Prostate gland (tissue), 2 donors: ENCODE measurements at regions not wholly inside any gene's neighbourhood (a gene's known extent, or its start where the extent isn't known, plus 50 kb on each side); places are given as distances from the start of the nearest gene placed in this dataset.

Source experiments
- DNase-seq: peaks from one replicate; pipeline ENCODE4 v3.0.0-alpha.2; 2019; ENCODE audit warnings: low spot score
- H3K27ac ChIP-seq, 2 donors: fragments of 200-600 bp; sonication (generic); 2 replicates each; pipeline ENCODE4 v1.5.1; 2017 to 2019
- H3K27me3 ChIP-seq: fragments of 200-600 bp; sonication (generic); replicated peaks from 2 replicates; pipeline ENCODE4 v1.5.1; 2019; ENCODE audit not compliant: insufficient read depth
- H3K36me3 ChIP-seq, 2 donors: fragments of 200-600 bp; sonication (generic); 1 replicate in 1 of 2; 2 replicates in 1 of 2; pipeline versions ENCODE4 v1.5.1 to v1.8.1; 2017 to 2019
- H3K4me1 ChIP-seq: fragments of 200-600 bp; sonication (generic); replicated peaks from 2 replicates; pipeline ENCODE4 v1.5.1; 2019
- H3K4me3 ChIP-seq, 2 donors: fragments of 200-600 bp; sonication (generic); 2 replicates each; pipeline ENCODE4 v1.5.1; 2017 to 2019
- H3K9me3 ChIP-seq: fragments of 200-600 bp; sonication (generic); 2 replicates; pipeline ENCODE4 v1.5.1; 2017
- CTCF ChIP-seq, 4 experiments: fragments of 200-600 bp in 2 of 4; fragments of 450-650 bp in 2 of 4; sonication (generic) in 2 of 4; IDR thresholded peaks; 1 replicate in 3 of 4; 2 replicates in 1 of 4; pipeline ENCODE4 v1.5.1; 2016 to 2019; ENCODE audit warnings: antibody characterized with exemption in 4 of 4, mild to moderate bottlenecking in 2 of 4, moderate library complexity in 2 of 4
- POLR2A ChIP-seq: fragments of 450-650 bp; IDR thresholded peaks from one replicate; pipeline ENCODE4 v1.6.1; 2016; ENCODE audit warnings: antibody characterized with exemption, mild to moderate bottlenecking
- POLR2AphosphoS5 ChIP-seq: sonication (generic); formaldehyde crosslinking; IDR thresholded peaks from one replicate; pipeline ENCODE4 v1.6.1; 2017; ENCODE audit warnings: antibody characterized with exemption
- WGBS: methylation state at CpG from one replicate; pipeline ENCODE4 v1.1.5; 2018; 5-methylcytosine and 5-hydroxymethylcytosine counted together
- intact Hi-C: fragments of 100-400 bp; cut with DNase I; formaldehyde crosslinking; loops from one replicate; pipeline ENCODE4 v1.14.2; 2022

- H3K36me3 ChIP-seq = no peaks in the 10 kb centered on the region
- TF ChIP-seq POLR2A (no peak), CTCF (IDR thresholded peaks at IDR 0.05) (no peak), POLR2AphosphoS5 (no peak)
- intact Hi-C loops = no loop called here
- DNase-seq = no peak
- no peak overlapping the region for H3K27ac ChIP-seq
- H3K4me1 ChIP-seq = no peaks in the 10 kb centered on the region
- H3K27me3 ChIP-seq = peaks cover 2% of the 10 kb centered on the region
- no peak overlapping the region for H3K4me3 ChIP-seq
- H3K9me3 ChIP-seq = no peaks in the 10 kb centered on the region
- whole genome bisulfite sequencing = 59% methylated on average over 9 of the region's 9 CpGs
Measured at GRCh38 chr1:37156646-37157045, 122.3 kb upstream of the GRIK3 start.

GRCh38 chr1:37157634-37158033, 123.3 kb upstream of the GRIK3 start:
- no peak for DNase-seq
- no peaks in the 10 kb centered on the region for H3K36me3 ChIP-seq
- no peak for TF ChIP-seq POLR2AphosphoS5
- TF ChIP-seq CTCF (IDR thresholded peaks at IDR 0.05) = no peak
- TF ChIP-seq POLR2A = no peak
- intact Hi-C loops = no loop called here
- H3K27ac ChIP-seq = no peak overlapping the region
- H3K4me1 ChIP-seq = no peaks in the 10 kb centered on the region
- WGBS = 57% methylated on average over 5 of the region's 5 CpGs
- no peaks in the 10 kb centered on the region for H3K9me3 ChIP-seq
- H3K4me3 ChIP-seq = no peak overlapping the region
- H3K27me3 ChIP-seq = peaks cover 2% of the 10 kb centered on the region

GRCh38 chr1:37158113-37158749, 123.9 kb upstream of the GRIK3 start:
- Histone ChIP-seq H3K27ac (no peak overlapping the region), H3K9me3 (no peaks in the 10 kb centered on the region), H3K4me1 (no peaks in the 10 kb centered on the region), H3K4me3 (no peak overlapping the region), H3K36me3 (no peaks in the 10 kb centered on the region), H3K27me3 (peaks cover 2% of the 10 kb centered on the region)
- intact Hi-C loops = no loop called here
- TF ChIP-seq POLR2AphosphoS5 (no peak), CTCF (IDR thresholded peaks at IDR 0.05) (no peak), POLR2A (no peak)
- 74% methylated on average over 5 of the region's 5 CpGs for WGBS
- DNase-seq = no peak

- Histone ChIP-seq H3K4me1 (no peaks in the 10 kb centered on the region), H3K27ac (no peak overlapping the region), H3K9me3 (no peaks in the 10 kb centered on the region), H3K4me3 (no peak overlapping the region), H3K27me3 (peaks cover 2% of the 10 kb centered on the region), H3K36me3 (no peaks in the 10 kb centered on the region)
- no peak for TF ChIP-seq CTCF (IDR thresholded peaks at IDR 0.05)
- no peak for TF ChIP-seq POLR2AphosphoS5
- TF ChIP-seq POLR2A = no peak
- 82% methylated on average over 1 of the region's 1 CpG for WGBS
- intact Hi-C loops = no loop called here
- no peak for DNase-seq
Measured at GRCh38 chr1:37159102-37159501, 124.8 kb upstream of the GRIK3 start.

- no peak overlapping the region for H3K27ac ChIP-seq
- TF ChIP-seq POLR2A = no peak
- no peak for TF ChIP-seq POLR2AphosphoS5
- no peak for TF ChIP-seq CTCF (IDR thresholded peaks at IDR 0.05)
- 95% methylated on average over 2 of the region's 2 CpGs for WGBS
- H3K36me3 ChIP-seq = no peaks in the 10 kb centered on the region
- DNase-seq = no peak
- H3K9me3 ChIP-seq = no peaks in the 10 kb centered on the region
- H3K27me3 ChIP-seq = no peaks in the 10 kb centered on the region
- no peak overlapping the region for H3K4me3 ChIP-seq
- no peaks in the 10 kb centered on the region for H3K4me1 ChIP-seq
- intact Hi-C loops = no loop called here
Measured at GRCh38 chr1:37161171-37161570, 126.9 kb upstream of the GRIK3 start.
